ENCODE measurements at regions not wholly inside any gene's neighbourhood (a gene's known extent, or its start where the extent isn't known, plus 50 kb on each side); places are given as distances from the start of the nearest gene placed in this dataset.

DNA sequence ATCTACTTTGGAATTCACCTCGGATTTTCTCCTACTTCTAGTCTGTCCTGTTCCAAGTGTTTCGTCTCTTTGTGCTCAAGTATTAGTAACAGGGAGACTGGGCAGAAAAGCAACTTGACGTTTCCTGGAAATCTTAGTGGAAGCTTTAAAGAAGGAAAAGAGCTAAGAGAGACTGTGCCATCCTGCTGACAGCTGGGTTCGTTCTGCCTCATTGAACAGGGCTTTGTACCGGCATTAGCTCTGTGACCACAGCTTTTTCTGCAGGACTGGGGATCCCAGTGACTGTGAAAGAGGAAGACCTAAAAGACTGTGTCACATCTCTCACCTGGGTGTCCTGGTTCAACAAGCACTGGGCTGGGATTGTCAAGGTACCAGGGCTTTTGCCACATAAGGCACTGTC, 70.8 kb upstream of the CDCA7L start:
- no peak for DNase-seq
- Histone ChIP-seq H3K4me3 (no peak overlapping the region), H3K9ac (ENCODE audit: insufficient read depth in 1 of 2, low read length in 2 of 2) (no peak overlapping the region), H3K27me3 (ENCODE audit: control insufficient read depth in 3 of 3, insufficient read depth in 3 of 3, low read length in 2 of 3) (no peaks in the 10 kb centered on the region), H3K27ac (ENCODE audit: low read depth in 1 of 2, low read length in 1 of 2) (no peak overlapping the region), H3K9me3 (ENCODE audit: control insufficient read depth in 4 of 4, insufficient read depth in 3 of 4, low read length in 3 of 4) (no peaks in the 10 kb centered on the region), H3K36me3 (ENCODE audit: control insufficient read depth in 4 of 4, insufficient read depth in 4 of 4, low read length in 4 of 4) (no peaks in the 10 kb centered on the region), H3K4me1 (ENCODE audit: control insufficient read depth in 5 of 5, insufficient read depth in 5 of 5, low read length in 5 of 5) (no peaks in the 10 kb centered on the region)
- TF ChIP-seq, protein P1, sequence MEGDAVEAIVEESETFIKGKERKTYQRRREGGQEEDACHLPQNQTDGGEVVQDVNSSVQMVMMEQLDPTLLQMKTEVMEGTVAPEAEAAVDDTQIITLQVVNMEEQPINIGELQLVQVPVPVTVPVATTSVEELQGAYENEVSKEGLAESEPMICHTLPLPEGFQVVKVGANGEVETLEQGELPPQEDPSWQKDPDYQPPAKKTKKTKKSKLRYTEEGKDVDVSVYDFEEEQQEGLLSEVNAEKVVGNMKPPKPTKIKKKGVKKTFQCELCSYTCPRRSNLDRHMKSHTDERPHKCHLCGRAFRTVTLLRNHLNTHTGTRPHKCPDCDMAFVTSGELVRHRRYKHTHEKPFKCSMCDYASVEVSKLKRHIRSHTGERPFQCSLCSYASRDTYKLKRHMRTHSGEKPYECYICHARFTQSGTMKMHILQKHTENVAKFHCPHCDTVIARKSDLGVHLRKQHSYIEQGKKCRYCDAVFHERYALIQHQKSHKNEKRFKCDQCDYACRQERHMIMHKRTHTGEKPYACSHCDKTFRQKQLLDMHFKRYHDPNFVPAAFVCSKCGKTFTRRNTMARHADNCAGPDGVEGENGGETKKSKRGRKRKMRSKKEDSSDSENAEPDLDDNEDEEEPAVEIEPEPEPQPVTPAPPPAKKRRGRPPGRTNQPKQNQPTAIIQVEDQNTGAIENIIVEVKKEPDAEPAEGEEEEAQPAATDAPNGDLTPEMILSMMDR (IDR thresholded peaks at IDR 0.05; ENCODE audit: control extremely low read depth, extremely low read depth): no peak
- WGBS, 2 donors: 79 to 93% methylated on average over 5 of the region's 5 CpGs
- ATAC-seq (ENCODE audit: insufficient read depth, low FRiP score): no peak

DNA sequence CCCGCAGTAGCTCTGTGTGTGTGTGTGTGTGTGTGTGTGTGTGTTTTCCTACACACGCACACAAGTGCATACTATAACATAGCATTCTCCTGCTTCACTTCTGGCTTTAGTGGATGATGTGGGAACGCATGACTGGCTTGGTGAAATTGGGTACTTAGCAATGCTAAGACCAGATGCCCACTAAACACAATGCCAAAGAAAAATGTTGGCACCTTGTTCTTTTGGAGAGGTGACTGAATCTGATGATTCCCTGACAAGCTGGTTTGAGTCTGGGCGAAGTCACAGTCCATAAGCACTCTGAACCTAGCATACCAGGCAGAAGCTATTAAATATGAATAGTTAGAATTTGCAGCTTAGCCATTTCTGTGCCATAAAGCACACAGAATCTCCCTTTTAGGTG, 68.0 kb upstream of the CDCA7L start:
- H3K36me3 ChIP-seq (ENCODE audit: control insufficient read depth in 4 of 4, insufficient read depth in 4 of 4, low read length in 4 of 4): no peaks in the 10 kb centered on the region
- ATAC-seq (ENCODE audit: insufficient read depth, low FRiP score) (no peak), DNase-seq (no peak)
- TF ChIP-seq, protein P1 (IDR thresholded peaks at IDR 0.05; ENCODE audit: control extremely low read depth, extremely low read depth): no peak
- no peak overlapping the region for H3K9ac ChIP-seq (ENCODE audit: insufficient read depth in 1 of 2, low read length in 2 of 2)
- 60 to 80% methylated on average over 4 of the region's 4 CpGs for WGBS, 2 donors
- no peaks in the 10 kb centered on the region for H3K9me3 ChIP-seq (ENCODE audit: control insufficient read depth in 4 of 4, insufficient read depth in 3 of 4, low read length in 3 of 4)
- no peak overlapping the region for H3K27ac ChIP-seq (ENCODE audit: low read depth in 1 of 2, low read length in 1 of 2)
- H3K4me1 ChIP-seq (ENCODE audit: control insufficient read depth in 5 of 5, insufficient read depth in 5 of 5, low read length in 5 of 5): no peaks in the 10 kb centered on the region
- H3K27me3 ChIP-seq (ENCODE audit: control insufficient read depth in 3 of 3, insufficient read depth in 3 of 3, low read length in 2 of 3): no peaks in the 10 kb centered on the region
- no peak overlapping the region for H3K4me3 ChIP-seq

DNA sequence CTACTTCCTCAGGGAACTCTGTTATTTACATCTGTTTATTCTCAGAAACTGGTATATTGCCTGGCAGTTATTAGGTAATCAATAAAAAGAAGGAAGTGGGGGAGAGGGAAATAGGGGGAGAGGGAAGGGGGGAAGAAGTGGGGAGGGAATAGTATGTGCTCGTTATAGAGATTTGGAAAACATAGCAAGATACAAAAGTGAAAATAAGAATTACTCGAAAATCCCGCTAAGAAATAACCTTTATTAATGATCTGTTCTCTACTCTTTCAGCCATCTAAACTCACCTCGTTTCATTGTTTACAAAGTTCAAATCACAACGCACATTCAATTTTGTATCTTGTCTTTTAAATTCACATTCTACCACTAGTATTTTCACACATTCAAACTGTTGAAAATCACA, 63.0 kb upstream of the CDCA7L start:
- Histone ChIP-seq H3K4me1 (ENCODE audit: control insufficient read depth in 5 of 5, insufficient read depth in 5 of 5, low read length in 5 of 5) (peaks cover 0 to 5% (median 0%) of the 10 kb centered on the region in 5 donors), H3K36me3 (ENCODE audit: control insufficient read depth in 4 of 4, insufficient read depth in 4 of 4, low read length in 4 of 4) (no peaks in the 10 kb centered on the region), H3K4me3 (no peak overlapping the region), H3K27me3 (ENCODE audit: control insufficient read depth in 3 of 3, insufficient read depth in 3 of 3, low read length in 2 of 3) (no peaks in the 10 kb centered on the region), H3K9me3 (ENCODE audit: control insufficient read depth in 4 of 4, insufficient read depth in 3 of 4, low read length in 3 of 4) (no peaks in the 10 kb centered on the region), H3K27ac (ENCODE audit: low read depth in 1 of 2, low read length in 1 of 2) (no peak overlapping the region), H3K9ac (ENCODE audit: insufficient read depth in 1 of 2, low read length in 2 of 2) (no peak overlapping the region)
- TF ChIP-seq, protein P1 (IDR thresholded peaks at IDR 0.05; ENCODE audit: control extremely low read depth, extremely low read depth): no peak
- 60 to 68% methylated on average over 5 of the region's 5 CpGs for WGBS, 2 donors
- no peak for DNase-seq
- no peak for ATAC-seq (ENCODE audit: insufficient read depth, low FRiP score)

DNA sequence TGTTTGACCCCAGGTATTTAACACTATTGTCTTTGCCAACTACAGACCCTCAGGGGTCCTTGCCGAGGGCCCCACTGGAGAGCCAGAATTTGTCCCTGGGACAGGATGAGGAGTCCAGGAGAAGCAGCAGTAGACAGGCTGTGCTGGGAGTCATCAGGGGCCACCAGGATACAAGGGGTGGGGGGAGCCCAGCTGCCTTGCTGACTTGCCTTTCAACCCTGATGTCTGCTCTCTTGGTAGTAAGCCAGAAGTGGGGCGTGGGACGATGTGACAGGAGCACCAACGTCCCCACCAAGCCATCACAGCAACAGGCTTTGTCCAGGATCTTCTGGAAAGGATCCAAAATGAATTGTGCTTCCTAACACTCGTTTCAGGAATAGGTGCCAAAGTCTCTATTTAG, 62.4 kb upstream of the CDCA7L start:
- H3K36me3 ChIP-seq (ENCODE audit: control insufficient read depth in 4 of 4, insufficient read depth in 4 of 4, low read length in 4 of 4): no peaks in the 10 kb centered on the region
- no peak overlapping the region for H3K9ac ChIP-seq (ENCODE audit: insufficient read depth in 1 of 2, low read length in 2 of 2)
- 42 to 50% methylated on average over 5 of the region's 5 CpGs for WGBS, 2 donors
- DNase-seq: peak in 1 of 3 donors; percentile 9
- no peaks in the 10 kb centered on the region for H3K27me3 ChIP-seq (ENCODE audit: control insufficient read depth in 3 of 3, insufficient read depth in 3 of 3, low read length in 2 of 3)
- TF ChIP-seq, protein P1 (IDR thresholded peaks at IDR 0.05; ENCODE audit: control extremely low read depth, extremely low read depth): no peak
- H3K4me3 ChIP-seq: no peak overlapping the region
- H3K9me3 ChIP-seq (ENCODE audit: control insufficient read depth in 4 of 4, insufficient read depth in 3 of 4, low read length in 3 of 4): no peaks in the 10 kb centered on the region
- ATAC-seq (ENCODE audit: insufficient read depth, low FRiP score): no peak
- peaks cover 0 to 5% (median 0%) of the 10 kb centered on the region in 5 donors for H3K4me1 ChIP-seq (ENCODE audit: control insufficient read depth in 5 of 5, insufficient read depth in 5 of 5, low read length in 5 of 5)
- no peak overlapping the region for H3K27ac ChIP-seq (ENCODE audit: low read depth in 1 of 2, low read length in 1 of 2)

Measured in lung (tissue), 11 donors.